Hepatocyte (in vitro differentiated cells): ENCODE measurements at regions not wholly inside any gene's neighbourhood (a gene's known extent, or its start where the extent isn't known, plus 50 kb on each side); places are given as distances from the start of the nearest gene placed in this dataset.
"Not testable (repeated sequence)": the region's sequence is repeated elsewhere in the genome, so short reads cannot be mapped to it uniquely, and the experiment has no call there.

Source experiments
- DNase-seq: peaks from one replicate; pipeline ENCODE4 v3.0.0-alpha.2; 2016; ENCODE audit warnings: low spot score
- H2AFZ ChIP-seq: fragments of 200-600 bp; sonication (generic); 2 replicates; pipeline ENCODE4 v1.6.0; 2016; ENCODE audit warnings: antibody characterized with exemption, mild to moderate bottlenecking
- H3K27ac ChIP-seq: fragments of 200-600 bp; sonication (generic); 2 replicates; pipeline ENCODE4 v1.5.1; 2016; ENCODE audit warnings: mild to moderate bottlenecking
- H3K27me3 ChIP-seq: fragments of 200-600 bp; sonication (generic); 2 replicates; pipeline ENCODE4 v1.6.1; 2016
- H3K36me3 ChIP-seq: fragments of 200-600 bp; sonication (generic); replicated peaks from 2 replicates; pipeline ENCODE4 v1.5.1; 2016; ENCODE audit warnings: low read depth; ENCODE audit not compliant: insufficient read depth
- H3K4me1 ChIP-seq: fragments of 200-600 bp; sonication (generic); 2 replicates; pipeline ENCODE4 v1.5.1; 2016; ENCODE audit warnings: mild to moderate bottlenecking, moderate library complexity; ENCODE audit not compliant: insufficient read depth
- H3K4me2 ChIP-seq: fragments of 200-600 bp; sonication (generic); 2 replicates; pipeline ENCODE4 v1.6.0; 2016
- H3K4me3 ChIP-seq: fragments of 200-600 bp; sonication (generic); 2 replicates; pipeline ENCODE4 v1.5.1; 2016; ENCODE audit warnings: mild to moderate bottlenecking
- H3K79me2 ChIP-seq: fragments of 200-600 bp; sonication (generic); 2 replicates; pipeline ENCODE4 v1.6.0; 2017; ENCODE audit warnings: mild to moderate bottlenecking
- H3K9me2 ChIP-seq: fragments of 200-600 bp; sonication (generic); replicated peaks from 2 replicates; pipeline ENCODE4 v1.6.0; 2017; ENCODE audit warnings: mild to moderate bottlenecking; ENCODE audit not compliant: insufficient read depth
- H3K9me3 ChIP-seq: fragments of 200-600 bp; sonication (generic); 2 replicates; pipeline ENCODE4 v1.5.1; 2016; ENCODE audit warnings: low read depth, mild to moderate bottlenecking
- H4K20me1 ChIP-seq: fragments of 200-600 bp; sonication (generic); 2 replicates; pipeline ENCODE4 v1.6.0; 2016; ENCODE audit warnings: mild to moderate bottlenecking; ENCODE audit not compliant: insufficient read depth, poor library complexity, severe bottlenecking
- CTCF ChIP-seq: fragments of 200-600 bp; sonication (generic); IDR thresholded peaks from 2 replicates; pipeline ENCODE4 v1.5.1; 2016; ENCODE audit warnings: antibody characterized with exemption, mild to moderate bottlenecking; ENCODE audit not compliant: poor library complexity
- EZH2 ChIP-seq: fragments of 200-600 bp; sonication (generic); IDR thresholded peaks from 2 replicates; pipeline ENCODE4 v1.6.1; 2016; ENCODE audit warnings: antibody characterized with exemption, mild to moderate bottlenecking, borderline replicate concordance
- EZH2phosphoT487 ChIP-seq: fragments of 200-600 bp; sonication (generic); IDR thresholded peaks from one replicate; pipeline ENCODE4 v1.6.1; 2018; ENCODE audit warnings: antibody characterized with exemption, mild to moderate bottlenecking, low read depth, moderate library complexity; ENCODE audit not compliant: unreplicated experiment, severe bottlenecking
- WGBS: methylation state at CpG from one replicate; pipeline ENCODE4 v1.1.6; 2016; ENCODE audit warnings: low lambda C conversion rate; ENCODE audit errors: missing lambda C conversion rate; 5-methylcytosine and 5-hydroxymethylcytosine counted together

GRCh38 chr7:91789086-91789485, 91.4 kb downstream of the MTERF1 start:
- no peaks in the 10 kb centered on the region for H3K36me3 ChIP-seq
- no peaks in the 10 kb centered on the region for H4K20me1 ChIP-seq
- H3K27ac ChIP-seq, result no peak overlapping the region
- no peak overlapping the region for H2AFZ ChIP-seq
- peaks cover 3% of the 10 kb centered on the region for H3K27me3 ChIP-seq
- no peak for TF ChIP-seq EZH2phosphoT487
- no peak overlapping the region for H3K4me3 ChIP-seq
- 91% methylated on average over 2 of the region's 2 CpGs for WGBS
- H3K4me2 ChIP-seq, result no peak overlapping the region
- H3K79me2 ChIP-seq, result no peaks in the 10 kb centered on the region
- H3K9me2 ChIP-seq, result no peaks in the 10 kb centered on the region
- DNase-seq, result no peak
- no peaks in the 10 kb centered on the region for H3K9me3 ChIP-seq
- no peaks in the 10 kb centered on the region for H3K4me1 ChIP-seq

- H3K9me3 ChIP-seq, result no peaks in the 10 kb centered on the region
- H3K27ac ChIP-seq, result no peak overlapping the region
- H3K36me3 ChIP-seq, result no peaks in the 10 kb centered on the region
- H3K4me2 ChIP-seq, result no peak overlapping the region
- no peak overlapping the region for H3K4me3 ChIP-seq
- DNase-seq, result no peak
- TF ChIP-seq EZH2phosphoT487, result no peak
- no peak for TF ChIP-seq CTCF
- TF ChIP-seq EZH2, result no peak
- H3K9me2 ChIP-seq, result no peaks in the 10 kb centered on the region
- 95% methylated on average over 1 of the region's 1 CpG for WGBS
- no peaks in the 10 kb centered on the region for H4K20me1 ChIP-seq
- peaks cover 3% of the 10 kb centered on the region for H3K27me3 ChIP-seq
- H2AFZ ChIP-seq, result no peak overlapping the region
- H3K4me1 ChIP-seq, result no peaks in the 10 kb centered on the region
- no peaks in the 10 kb centered on the region for H3K79me2 ChIP-seq
These were observed 90.9 kb downstream of the MTERF1 start for GRCh38 chr7:91789558-91789957.

GRCh38 chr7:91790646-91791045, 89.9 kb downstream of the MTERF1 start:
- 93% methylated on average over 10 of the region's 10 CpGs for WGBS

GRCh38 chr7:91796122-91796521, 84.4 kb downstream of the MTERF1 start:
- no peaks in the 10 kb centered on the region for H3K27me3 ChIP-seq
- H4K20me1 ChIP-seq, result no peaks in the 10 kb centered on the region
- H3K27ac ChIP-seq, result no peak overlapping the region
- no peak overlapping the region for H3K4me2 ChIP-seq
- TF ChIP-seq CTCF, result no peak
- TF ChIP-seq EZH2phosphoT487, result no peak
- TF ChIP-seq EZH2, result no peak
- no peak for DNase-seq
- 92% methylated on average over 3 of the region's 3 CpGs for WGBS
- H3K4me1 ChIP-seq, result no peaks in the 10 kb centered on the region
- no peak overlapping the region for H2AFZ ChIP-seq
- H3K36me3 ChIP-seq, result no peaks in the 10 kb centered on the region
- no peaks in the 10 kb centered on the region for H3K9me3 ChIP-seq
- no peak overlapping the region for H3K4me3 ChIP-seq
- H3K79me2 ChIP-seq, result no peaks in the 10 kb centered on the region
- H3K9me2 ChIP-seq, result no peaks in the 10 kb centered on the region

More at GRCh38 chr7:91790646-91791045, 89.9 kb downstream of the MTERF1 start:
- H2AFZ ChIP-seq, H3K4me1 ChIP-seq, H4K20me1 ChIP-seq, H3K4me3 ChIP-seq, H3K4me2 ChIP-seq, DNase-seq, H3K27me3 ChIP-seq, H3K27ac ChIP-seq, H3K79me2 ChIP-seq, H3K9me2 ChIP-seq, H3K36me3 ChIP-seq, H3K9me3 ChIP-seq: not testable (repeated sequence)

- Histone ChIP-seq H3K4me1 (no peaks in the 10 kb centered on the region), H3K36me3 (no peaks in the 10 kb centered on the region), H3K9me3 (no peaks in the 10 kb centered on the region), H3K79me2 (no peaks in the 10 kb centered on the region), H3K27me3 (no peaks in the 10 kb centered on the region), H3K4me3 (no peak overlapping the region), H3K9me2 (no peaks in the 10 kb centered on the region), H3K4me2 (no peak overlapping the region), H4K20me1 (no peaks in the 10 kb centered on the region), H3K27ac (no peak overlapping the region), H2AFZ (no peak overlapping the region)
- DNase-seq, result no peak
- TF ChIP-seq EZH2 (no peak), EZH2phosphoT487 (no peak), CTCF (no peak)
- 88% methylated on average over 3 of the region's 3 CpGs for WGBS
These were observed 82.1 kb downstream of the MTERF1 start for GRCh38 chr7:91798425-91798824.
